ENCODE measurements at regions not wholly inside any gene's neighbourhood (a gene's known extent, or its start where the extent isn't known, plus 50 kb on each side); places are given as distances from the start of the nearest gene placed in this dataset.

GRCh38 chr18:45167631-45168280, 447.5 kb upstream of the SLC14A2 start:
- TF ChIP-seq, protein P1, sequence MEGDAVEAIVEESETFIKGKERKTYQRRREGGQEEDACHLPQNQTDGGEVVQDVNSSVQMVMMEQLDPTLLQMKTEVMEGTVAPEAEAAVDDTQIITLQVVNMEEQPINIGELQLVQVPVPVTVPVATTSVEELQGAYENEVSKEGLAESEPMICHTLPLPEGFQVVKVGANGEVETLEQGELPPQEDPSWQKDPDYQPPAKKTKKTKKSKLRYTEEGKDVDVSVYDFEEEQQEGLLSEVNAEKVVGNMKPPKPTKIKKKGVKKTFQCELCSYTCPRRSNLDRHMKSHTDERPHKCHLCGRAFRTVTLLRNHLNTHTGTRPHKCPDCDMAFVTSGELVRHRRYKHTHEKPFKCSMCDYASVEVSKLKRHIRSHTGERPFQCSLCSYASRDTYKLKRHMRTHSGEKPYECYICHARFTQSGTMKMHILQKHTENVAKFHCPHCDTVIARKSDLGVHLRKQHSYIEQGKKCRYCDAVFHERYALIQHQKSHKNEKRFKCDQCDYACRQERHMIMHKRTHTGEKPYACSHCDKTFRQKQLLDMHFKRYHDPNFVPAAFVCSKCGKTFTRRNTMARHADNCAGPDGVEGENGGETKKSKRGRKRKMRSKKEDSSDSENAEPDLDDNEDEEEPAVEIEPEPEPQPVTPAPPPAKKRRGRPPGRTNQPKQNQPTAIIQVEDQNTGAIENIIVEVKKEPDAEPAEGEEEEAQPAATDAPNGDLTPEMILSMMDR (IDR thresholded peaks at IDR 0.05): no peak
- TF ChIP-seq POLR2A (IDR thresholded peaks at IDR 0.05): no peak

Data from transverse colon (tissue), 3 donors.